AG04449 (cell line): ENCODE measurements at regions not wholly inside any gene's neighbourhood (a gene's known extent, or its start where the extent isn't known, plus 50 kb on each side); places are given as distances from the start of the nearest gene placed in this dataset.

Source experiments
- CTCF ChIA-PET: fragments of 350-600 bp; formaldehyde crosslinking; extraction: SDS; loops from one replicate; lab custom pipeline; 2021; ENCODE audit warnings: antibody characterized with exemption; lab: Yijun Ruan, JAX
- POLR2A ChIA-PET: fragments of 400-600, 350-600 bp; formaldehyde crosslinking; extraction: SDS; loops from one replicate; lab custom pipeline; 2020; ENCODE audit warnings: antibody characterized with exemption, inconsistent platforms; lab: Yijun Ruan, JAX
- DNase-seq: peaks from one replicate; pipeline ENCODE4 v3.0.0-alpha.2; 2010; ENCODE audit warnings: low read depth, low spot score
- H3K4me3 ChIP-seq: 2 replicates; pipeline ENCODE4 v1.5.1; 2011; ENCODE audit warnings: low read depth, mild to moderate bottlenecking, control low read depth, low read length
- CTCF ChIP-seq: IDR thresholded peaks from one replicate; pipeline ENCODE4 v1.5.1; 2011; ENCODE audit warnings: mild to moderate bottlenecking, moderate library complexity, low read length, control low read depth, inconsistent platforms; ENCODE audit not compliant: insufficient read depth; ENCODE audit errors: missing control alignments

GRCh38 chr4:126958482-126958881, 674.3 kb upstream of the INTU start:
- TF ChIP-seq CTCF = no peak
- H3K4me3 ChIP-seq = no peak overlapping the region
- ChIA-PET CTCF (interaction anchor here (0.8 to 2.8 kb wide), 6 partner anchors 10 to 442 kb away, joined by 3 to 9 read pairs (median 6); no protein-coding TSS in a partner anchor), POLR2A (no interaction called here)
- DNase-seq = no peak

DNA sequence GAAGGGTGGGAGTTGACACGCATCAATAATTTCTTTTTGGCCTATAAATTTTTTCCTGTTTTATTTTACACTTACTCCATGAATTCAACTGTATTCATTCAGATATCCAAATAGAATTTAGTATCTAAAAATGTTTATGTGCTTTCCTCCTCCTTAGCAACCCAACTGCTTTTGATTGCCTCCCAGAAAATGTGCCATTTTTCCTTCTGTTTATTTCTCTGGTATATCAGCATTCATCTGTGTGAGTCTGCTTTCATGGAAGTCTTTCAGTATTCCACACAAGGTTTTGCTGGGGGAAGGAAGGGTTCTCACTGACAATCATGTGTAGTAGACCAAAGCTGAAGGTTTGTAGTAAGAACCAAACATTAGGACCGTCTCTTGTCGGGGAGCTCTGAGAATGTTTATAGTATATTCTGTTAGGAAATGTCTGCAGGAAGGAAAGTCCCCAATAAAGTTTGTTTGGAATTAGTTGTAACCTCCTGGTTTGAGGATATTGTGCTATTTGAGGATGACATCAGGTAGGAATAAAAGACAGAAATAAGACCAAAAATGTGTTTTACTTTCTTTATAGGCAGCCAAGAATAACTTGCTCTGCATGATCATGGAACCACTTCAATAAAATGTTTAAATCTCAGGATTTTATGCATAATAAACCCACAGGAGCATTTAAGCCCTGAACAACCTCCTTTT, 673.6 kb upstream of the INTU start:
- POLR2A ChIA-PET = no interaction called here
- DNase-seq = no peak
- CTCF ChIA-PET = interaction anchor here (1.4 to 1.8 kb wide), 2 partner anchors 14 to 333 kb away, joined by 5 to 8 read pairs; no protein-coding TSS in a partner anchor
- H3K4me3 ChIP-seq = no peak overlapping the region
- TF ChIP-seq CTCF = no peak

GRCh38 chr4:126960760-126961159, 672.0 kb upstream of the INTU start:
- no peak for DNase-seq
- ChIA-PET CTCF (no interaction called here), POLR2A (no interaction called here)
- no peak for TF ChIP-seq CTCF
- H3K4me3 ChIP-seq = no peak overlapping the region

DNA sequence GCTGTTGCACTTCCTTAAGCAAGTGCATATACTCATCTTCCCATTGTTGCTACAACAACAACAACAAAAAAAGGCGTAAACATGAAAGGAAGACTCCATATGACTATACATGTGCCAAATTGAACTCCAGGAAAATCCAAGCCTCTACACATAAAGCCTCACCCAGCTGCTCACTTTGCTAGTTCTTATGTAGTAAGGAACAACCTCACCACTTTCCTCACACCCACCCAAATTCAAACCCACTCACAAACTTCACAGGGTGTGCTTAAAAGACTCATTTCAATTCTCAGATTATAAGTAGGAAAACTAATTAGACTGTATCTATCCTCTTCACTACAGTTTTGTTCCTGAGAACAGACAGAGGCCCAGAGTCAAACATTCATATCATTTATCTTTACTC, 671.1 kb upstream of the INTU start:
- POLR2A ChIA-PET = no interaction called here
- H3K4me3 ChIP-seq = no peak overlapping the region
- CTCF ChIA-PET = no interaction called here
- TF ChIP-seq CTCF = no peak
- no peak for DNase-seq

- CTCF ChIA-PET = interaction anchor here (1.3 kb wide), 1 partner anchor 8 kb away, joined by 3 read pairs; no protein-coding TSS in a partner anchor
- TF ChIP-seq CTCF = no peak
- POLR2A ChIA-PET = no interaction called here
These were observed 666.9 kb upstream of the INTU start for GRCh38 chr4:126965877-126966276.

GRCh38 chr4:126969360-126970235, 663.2 kb upstream of the INTU start:
- no peak for DNase-seq
- H3K4me3 ChIP-seq = no peak overlapping the region
- no peak for TF ChIP-seq CTCF
- ChIA-PET CTCF (interaction anchor here (1.4 kb wide), 1 partner anchor 9 kb away, joined by 4 read pairs; no protein-coding TSS in a partner anchor), POLR2A (no interaction called here)

More at GRCh38 chr4:126965877-126966276, 666.9 kb upstream of the INTU start:
- DNase-seq = no peak
- no peak overlapping the region for H3K4me3 ChIP-seq
